ENCODE measurements at regions not wholly inside any gene's neighbourhood (a gene's known extent, or its start where the extent isn't known, plus 50 kb on each side); places are given as distances from the start of the nearest gene placed in this dataset.
"Not testable (repeated sequence)": the region's sequence is repeated elsewhere in the genome, so short reads cannot be mapped to it uniquely, and the experiment has no call there.

DNA sequence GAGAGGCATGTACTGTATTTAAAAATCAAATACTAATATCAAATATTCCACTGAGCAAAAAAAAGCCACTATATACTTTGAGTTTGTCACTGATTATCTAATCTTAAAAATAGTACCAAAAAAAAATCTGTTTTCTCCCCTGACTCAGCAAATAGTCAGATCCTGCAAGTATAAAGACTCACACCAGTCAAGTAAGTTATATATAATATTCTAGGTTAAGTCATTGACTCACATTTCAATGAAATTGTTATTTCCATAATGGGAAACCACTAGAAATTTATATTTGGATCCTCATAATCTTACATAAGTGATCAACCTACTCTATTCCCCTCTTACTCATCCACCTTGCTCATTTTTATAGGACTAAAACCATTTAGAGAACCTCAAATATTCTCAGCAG, 447.2 kb upstream of the MEF2C start:
- no peak for DNase-seq

DNA sequence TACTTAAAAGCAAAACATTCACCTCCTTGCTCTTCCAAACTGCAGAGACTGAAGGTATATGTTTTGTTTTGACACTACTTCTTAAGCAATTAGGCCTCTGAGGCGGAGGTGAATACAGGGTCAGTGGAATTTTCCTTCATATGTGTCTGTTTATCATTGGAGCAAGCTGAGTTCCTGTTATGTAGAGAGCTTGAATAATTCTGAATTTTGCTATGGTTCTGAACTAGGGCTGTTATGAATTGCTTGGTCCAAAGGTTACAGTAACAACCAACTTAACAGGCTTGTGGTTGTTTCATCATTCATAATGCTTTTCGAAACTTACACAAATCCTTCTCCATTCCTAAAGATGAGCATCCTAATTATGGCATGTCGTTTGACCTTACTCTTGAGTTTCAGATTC, 444.6 kb upstream of the MEF2C start:
- DNase-seq: no peak

DNA sequence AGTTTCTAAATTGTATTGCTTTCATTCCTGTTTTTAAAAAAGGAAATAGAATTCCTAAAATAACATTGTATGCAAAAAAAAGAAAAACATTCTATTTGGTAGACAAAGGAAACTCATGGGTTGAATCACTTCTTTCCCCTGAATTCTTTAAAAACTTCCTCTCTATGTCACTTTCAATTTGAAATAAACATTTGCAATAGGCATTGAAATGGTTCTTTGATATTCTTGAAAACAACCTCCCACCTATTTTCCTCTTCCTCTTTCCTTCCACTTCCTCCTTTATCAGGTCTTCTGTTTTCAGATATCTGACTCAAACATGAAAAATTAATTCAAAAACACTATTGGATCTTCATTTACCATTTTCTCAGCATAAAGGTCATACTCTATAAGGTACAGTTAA, 442.0 kb upstream of the MEF2C start:
- no peak for DNase-seq

DNA sequence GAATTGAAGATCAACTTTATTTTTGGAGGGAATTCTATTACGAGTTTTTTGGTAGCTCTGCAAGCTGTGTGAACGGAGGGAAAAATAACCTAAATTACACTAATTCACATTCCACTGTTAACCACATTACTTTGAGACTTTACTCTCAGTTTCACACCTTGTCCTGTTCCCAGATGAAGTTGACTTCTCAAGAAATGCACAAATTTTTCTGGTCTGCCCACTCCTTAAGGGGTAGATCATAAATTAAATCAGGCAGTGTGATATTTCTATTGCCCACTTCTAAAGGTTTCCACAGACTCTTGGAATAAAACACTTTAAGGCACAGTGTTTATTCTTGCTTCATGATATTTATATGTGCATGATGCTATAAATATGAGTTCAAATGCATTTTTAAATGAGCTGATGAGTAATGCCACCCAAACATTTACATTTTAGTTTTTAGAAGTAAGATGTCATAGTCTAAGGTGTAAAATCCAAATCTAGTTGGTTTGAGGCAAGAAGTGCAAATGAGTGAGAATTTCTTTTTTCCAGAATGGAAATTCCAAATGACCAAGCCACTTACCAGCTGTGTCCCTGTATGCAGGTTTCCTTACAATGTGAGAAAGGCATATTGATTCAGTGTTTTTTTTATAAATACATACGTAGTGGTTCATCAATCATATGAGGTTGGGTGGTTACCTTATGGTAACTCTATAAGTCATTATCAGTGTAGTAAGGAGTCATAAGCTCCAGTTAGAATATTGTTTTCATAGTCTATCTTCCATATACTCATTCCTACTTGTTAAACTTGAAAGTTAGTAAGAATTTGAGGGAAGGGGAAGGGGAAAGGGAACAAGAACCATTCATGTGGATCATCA, 437.7 kb upstream of the MEF2C start:
- no peak for DNase-seq

- DNase-seq: not testable (repeated sequence)
Measured at GRCh38 chr5:89317838-89318237, 434.9 kb upstream of the MEF2C start.

- DNase-seq: no peak
Measured at GRCh38 chr5:89315286-89316100, 432.5 kb upstream of the MEF2C start.

DNA sequence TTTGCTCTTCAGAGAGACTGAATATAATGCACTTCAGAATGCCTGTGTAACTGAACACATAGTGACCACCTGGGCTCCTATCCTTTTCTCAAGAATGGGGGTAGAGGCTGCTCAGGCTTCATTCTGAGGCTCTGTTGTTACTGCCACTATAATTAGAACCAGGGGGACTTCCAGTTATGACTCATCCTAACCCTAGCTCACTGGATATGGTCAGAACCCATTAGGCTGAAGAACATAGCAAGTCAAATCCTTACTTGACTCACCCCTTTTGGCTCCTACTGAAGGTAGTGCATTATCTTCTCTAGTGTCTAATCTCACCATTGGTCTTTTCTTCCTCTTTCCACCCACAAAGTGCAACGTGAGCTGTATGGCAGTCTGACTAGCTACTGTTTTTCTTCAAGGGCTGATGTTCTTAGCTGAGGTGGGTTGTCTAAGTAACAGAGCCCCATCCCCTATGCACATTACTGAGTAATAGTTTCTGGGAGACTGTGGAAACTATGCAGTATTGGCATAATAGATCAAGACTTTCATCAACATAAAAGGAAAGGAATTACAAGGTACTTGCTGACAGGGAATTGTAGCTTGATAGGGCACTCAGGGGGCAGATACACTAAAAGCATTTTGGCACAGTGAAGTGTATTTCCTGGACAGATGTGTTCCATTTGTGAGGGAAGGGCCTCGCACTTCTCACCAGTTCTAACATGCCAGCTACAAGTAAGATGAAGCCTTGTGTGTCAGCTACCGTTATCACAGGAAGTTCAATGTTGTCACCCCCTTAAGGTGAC, 431.0 kb upstream of the MEF2C start:
- no peak for DNase-seq

GRCh38 chr5:89313044-89313443, 430.1 kb upstream of the MEF2C start:
- DNase-seq: no peak

GRCh38 chr5:89309268-89309667, 426.3 kb upstream of the MEF2C start:
- no peak for DNase-seq

GRCh38 chr5:89308606-89309040, 425.6 kb upstream of the MEF2C start:
- DNase-seq: no peak

- no peak for DNase-seq
Measured at GRCh38 chr5:89307972-89308371, 425.0 kb upstream of the MEF2C start.

GRCh38 chr5:89307141-89307540, 424.2 kb upstream of the MEF2C start:
- DNase-seq: not testable (repeated sequence)

DNA sequence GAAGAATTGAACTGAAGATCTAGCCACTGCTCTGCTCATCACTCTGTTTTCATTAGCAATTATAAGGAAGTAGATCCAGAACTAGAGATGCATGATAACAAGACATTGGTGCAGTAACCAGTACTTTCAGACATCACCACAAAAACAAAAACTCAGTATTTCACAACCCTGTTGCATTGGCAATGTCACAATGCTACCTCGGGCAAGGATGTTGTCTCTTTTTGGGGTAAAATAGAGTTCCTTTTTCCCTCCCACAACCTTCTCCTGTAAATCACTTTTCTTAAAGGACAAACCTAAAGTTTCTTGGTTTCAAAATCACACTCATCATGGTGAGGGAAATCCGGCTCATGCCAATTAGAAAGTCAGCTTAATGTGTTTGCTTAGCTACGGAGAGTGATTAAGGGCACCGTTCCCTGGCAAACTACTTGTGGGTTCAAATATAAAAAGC, 420.1 kb upstream of the MEF2C start:
- DNase-seq: peak in 1 of 14 donors; percentile 7

DNA sequence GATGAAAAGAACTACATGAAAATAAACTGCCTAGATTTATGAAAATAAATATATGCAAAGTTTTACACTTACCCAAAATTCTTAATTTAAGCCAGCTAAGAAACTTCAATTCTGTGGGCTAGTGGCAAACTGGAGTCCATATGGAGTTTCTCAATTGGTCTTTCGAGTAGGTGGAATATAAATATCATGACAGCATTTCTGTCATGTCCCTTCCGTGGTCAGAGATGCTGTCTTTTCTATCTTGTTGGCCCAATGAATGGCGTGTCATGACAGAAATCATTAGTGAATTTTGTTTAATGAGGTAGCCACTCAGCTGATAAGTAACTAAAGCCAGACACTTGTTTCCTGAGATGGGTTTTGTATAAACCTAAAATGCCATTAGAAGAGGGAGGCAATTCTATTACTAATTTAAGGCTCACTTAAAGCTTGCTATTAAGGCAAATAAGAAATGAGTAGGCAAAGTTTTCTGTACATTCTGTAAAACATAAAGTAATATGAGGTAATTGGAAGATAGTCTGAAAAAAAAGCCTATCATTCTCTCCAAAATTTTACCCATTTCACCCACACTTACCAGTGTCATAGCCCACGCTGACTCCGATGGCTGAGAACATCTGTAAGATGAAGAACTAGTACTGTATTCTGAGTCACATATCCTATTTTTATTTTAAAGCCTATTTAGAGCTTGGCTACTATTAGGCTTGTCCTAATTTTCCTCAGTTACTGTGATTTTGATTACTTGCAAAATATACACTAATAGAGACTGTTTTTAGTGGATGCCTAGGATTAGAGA, 419.3 kb upstream of the MEF2C start:
- no peak for DNase-seq

DNA sequence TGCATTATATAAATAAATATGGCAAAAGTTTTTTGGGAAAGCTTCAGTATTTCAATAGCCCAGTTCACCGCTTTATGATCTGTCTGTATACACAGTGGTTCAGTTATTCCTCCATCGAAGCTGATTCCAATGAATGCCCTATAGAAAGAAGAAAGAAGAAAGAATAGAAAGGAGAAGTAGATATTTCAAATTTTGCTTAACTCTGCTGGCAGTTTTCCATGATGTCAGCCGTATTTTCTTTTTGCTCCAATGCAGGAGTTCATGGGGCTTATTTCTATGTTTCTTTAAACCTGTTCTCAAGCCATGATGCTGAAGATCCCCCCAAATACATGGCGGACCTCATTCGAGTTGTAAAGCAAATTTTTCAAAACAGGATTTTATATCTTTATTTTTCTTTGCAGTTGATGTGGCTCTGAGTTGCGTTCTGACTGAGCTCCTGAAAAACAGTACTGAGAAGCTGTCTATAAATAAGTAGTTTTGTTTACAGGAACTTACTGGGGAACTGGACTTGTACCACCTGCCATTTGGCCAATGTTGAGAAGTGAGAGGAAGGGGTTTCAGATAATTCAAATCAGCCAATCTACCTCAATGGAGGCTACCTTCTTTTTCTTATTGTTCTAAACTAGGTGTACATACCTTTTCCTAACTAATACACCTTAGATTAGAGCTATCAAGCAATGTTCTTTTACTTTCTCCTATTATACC, 418.5 kb upstream of the MEF2C start:
- DNase-seq: no peak

- DNase-seq: no peak
Measured at GRCh38 chr5:89300426-89300970, 417.5 kb upstream of the MEF2C start.

DNA sequence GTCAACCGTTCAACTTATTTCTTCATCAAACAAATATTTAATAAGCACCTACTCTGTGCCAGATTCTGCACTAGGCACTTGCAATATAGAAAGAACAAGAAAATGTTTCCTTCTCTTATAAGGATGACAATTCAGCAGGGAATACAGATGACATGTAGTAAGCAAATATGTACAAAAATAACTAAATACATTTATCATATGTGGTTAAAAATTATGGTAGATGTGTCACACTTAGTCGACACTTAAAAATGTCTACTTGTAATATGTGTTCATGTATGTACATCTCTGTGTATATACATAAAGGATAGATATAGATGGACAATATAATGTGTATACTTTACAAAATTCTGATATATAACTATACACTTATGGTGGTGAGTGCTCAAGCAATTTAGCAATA, 417.0 kb upstream of the MEF2C start:
- no peak for DNase-seq

DNA sequence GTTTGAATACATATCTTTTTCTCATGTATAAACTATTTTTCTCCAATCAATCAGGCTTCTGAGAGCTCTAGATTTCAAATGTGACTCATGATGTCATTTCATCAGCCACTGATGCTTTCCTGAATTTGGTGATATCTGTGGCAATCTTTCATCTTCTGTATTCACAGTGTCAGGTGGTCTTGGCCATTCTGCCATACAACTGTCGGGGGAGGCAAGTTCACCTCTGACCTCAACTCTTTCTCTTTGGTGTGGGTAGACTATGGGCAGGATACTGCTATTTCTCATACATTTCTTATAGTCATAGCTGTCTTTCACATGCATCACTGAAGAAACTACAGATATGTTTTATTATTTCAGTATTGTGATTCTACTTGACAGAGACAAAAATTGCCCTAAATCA, 414.1 kb upstream of the MEF2C start:
- DNase-seq: no peak

DNA sequence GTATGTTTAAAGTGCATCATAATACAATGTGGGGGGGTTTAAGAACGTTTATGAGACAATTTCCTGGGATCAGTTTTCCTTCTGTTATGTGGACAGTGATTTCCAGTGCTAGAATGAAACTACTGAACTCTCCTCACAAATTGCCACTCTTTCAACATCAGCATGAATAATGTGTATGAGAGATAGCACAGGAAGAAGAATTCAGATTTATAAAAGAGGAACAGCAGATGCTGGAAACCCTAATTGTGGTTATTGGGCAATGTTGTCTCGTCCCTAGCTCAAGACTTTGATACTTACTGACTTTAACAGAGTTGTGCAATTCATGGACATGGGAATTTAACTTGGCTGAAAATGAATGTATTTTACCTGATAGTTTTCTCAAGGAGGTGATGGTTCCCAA, 410.8 kb upstream of the MEF2C start:
- DNase-seq: no peak

DNA sequence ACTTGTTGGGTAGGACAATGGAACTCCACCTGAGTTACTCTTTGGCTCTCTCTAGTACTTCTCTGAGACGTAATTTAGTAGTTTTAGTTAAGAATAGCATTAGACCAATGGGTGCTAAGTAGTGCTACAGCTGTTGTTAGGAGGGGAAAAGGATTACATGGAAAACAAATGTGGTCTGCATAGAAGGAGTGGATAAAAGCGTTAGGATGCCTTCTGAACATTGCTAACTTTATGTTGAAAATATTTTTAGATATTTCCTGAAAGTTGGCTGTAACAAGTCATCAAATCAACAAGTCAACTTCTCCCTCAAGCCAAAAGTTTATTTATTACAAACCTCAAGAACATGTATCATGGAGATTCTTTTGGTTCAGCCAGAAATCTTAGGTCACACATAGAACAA, 409.5 kb upstream of the MEF2C start:
- no peak for DNase-seq

- DNase-seq: no peak
Measured at GRCh38 chr5:89289604-89290003, 406.6 kb upstream of the MEF2C start.
